Activated T-cell treated with anti-CD3 and anti-CD28 coated beads, Interleukin-2, amount 50 U/mL, for 24 hours (primary cell): ENCODE measurements at regions not wholly inside any gene's neighbourhood (a gene's known extent, or its start where the extent isn't known, plus 50 kb on each side); places are given as distances from the start of the nearest gene placed in this dataset.
A peak's percentile ranks its signal among the peaks of the same experiment; 100 is the strongest.
"Not testable (repeated sequence)": the region's sequence is repeated elsewhere in the genome, so short reads cannot be mapped to it uniquely, and the experiment has no call there.

Experiments used
- DNase-seq: peaks from one replicate; pipeline ENCODE4 v3.0.0-alpha.2; 2020
- H3K27ac Mint-ChIP-seq: 2 replicates; pipeline ENCODE4 v1.8.0; 2020; ENCODE audit warnings: mild to moderate bottlenecking, mixed read lengths
- H3K27me3 Mint-ChIP-seq: 2 replicates; pipeline ENCODE4 v1.8.0; 2020; ENCODE audit warnings: mixed read lengths
- H3K36me3 Mint-ChIP-seq: 2 replicates; pipeline ENCODE4 v1.8.0; 2020; ENCODE audit warnings: low read depth, mixed read lengths
- H3K4me1 Mint-ChIP-seq: 2 replicates; pipeline ENCODE4 v1.8.0; 2020; ENCODE audit warnings: low read depth, mixed read lengths
- H3K4me3 Mint-ChIP-seq: 2 replicates; pipeline ENCODE4 v1.8.0; 2020; ENCODE audit warnings: mild to moderate bottlenecking, moderate library complexity, mixed read lengths
- H3K9me3 Mint-ChIP-seq: 2 replicates; pipeline ENCODE4 v1.8.0; 2020; ENCODE audit warnings: mixed read lengths

GRCh38 chr14:53380052-53380866 lies 227.1 kb upstream of the DDHD1 start:
- no peaks in the 10 kb centered on the region for H3K27me3 Mint-ChIP-seq
- H3K4me1 Mint-ChIP-seq: peaks cover 15% of the 10 kb centered on the region
- no peaks in the 10 kb centered on the region for H3K9me3 Mint-ChIP-seq
- no peak overlapping the region for H3K4me3 Mint-ChIP-seq
- DNase-seq: no peak
- H3K27ac Mint-ChIP-seq: peak overlapping the region; percentile 5
- H3K36me3 Mint-ChIP-seq: no peaks in the 10 kb centered on the region

DNA sequence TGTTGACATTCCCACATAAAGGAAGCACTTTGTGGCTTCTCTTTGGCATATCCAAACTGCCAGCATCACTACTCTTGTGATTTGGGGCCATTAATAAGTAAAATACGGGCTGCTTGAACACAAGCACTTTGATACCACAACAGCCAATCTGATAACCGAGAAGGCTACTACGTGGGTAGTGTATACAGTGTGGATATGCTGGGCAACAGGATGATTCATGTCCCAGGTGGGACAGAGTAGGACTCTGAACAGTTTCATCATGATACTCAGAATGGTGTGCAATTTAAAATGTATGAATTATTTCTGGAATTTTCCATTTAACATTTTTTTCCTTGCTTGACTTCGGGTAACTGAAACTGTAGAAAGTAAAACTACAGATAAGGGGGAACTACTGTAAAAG lies 225.0 kb upstream of the DDHD1 start:
- no peak for DNase-seq
- no peaks in the 10 kb centered on the region for H3K27me3 Mint-ChIP-seq
- H3K27ac Mint-ChIP-seq: no peak overlapping the region
- no peak overlapping the region for H3K4me3 Mint-ChIP-seq
- H3K4me1 Mint-ChIP-seq: peaks cover 15% of the 10 kb centered on the region
- no peaks in the 10 kb centered on the region for H3K9me3 Mint-ChIP-seq
- H3K36me3 Mint-ChIP-seq: no peaks in the 10 kb centered on the region

GRCh38 chr14:53376064-53376463 lies 222.9 kb upstream of the DDHD1 start:
- H3K36me3 Mint-ChIP-seq: no peaks in the 10 kb centered on the region
- no peaks in the 10 kb centered on the region for H3K9me3 Mint-ChIP-seq
- no peak overlapping the region for H3K27ac Mint-ChIP-seq
- no peaks in the 10 kb centered on the region for H3K27me3 Mint-ChIP-seq
- H3K4me3 Mint-ChIP-seq: no peak overlapping the region
- H3K4me1 Mint-ChIP-seq: peaks cover 11% of the 10 kb centered on the region
- DNase-seq: no peak

DNA sequence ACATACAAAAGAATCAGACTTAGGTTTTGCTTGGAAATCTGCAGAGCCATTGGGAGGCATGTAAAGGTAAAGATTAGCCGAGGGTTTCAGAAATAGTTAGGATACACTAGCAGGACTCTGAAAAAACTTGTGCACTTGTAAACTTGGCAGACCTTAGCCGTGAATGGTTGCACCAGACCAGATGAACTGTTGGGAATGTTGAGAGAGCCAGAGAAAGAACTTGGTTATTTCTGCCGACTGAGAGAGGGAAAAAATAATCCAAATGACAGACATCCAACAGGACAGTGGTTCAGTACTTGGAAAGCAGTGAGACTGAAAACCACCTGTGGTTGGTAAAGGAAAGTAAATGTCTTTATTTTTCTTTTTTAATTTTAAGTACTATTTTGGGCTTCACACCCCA lies 222.5 kb upstream of the DDHD1 start:
- no peak overlapping the region for H3K27ac Mint-ChIP-seq
- no peaks in the 10 kb centered on the region for H3K9me3 Mint-ChIP-seq
- H3K4me3 Mint-ChIP-seq: no peak overlapping the region
- no peaks in the 10 kb centered on the region for H3K36me3 Mint-ChIP-seq
- H3K27me3 Mint-ChIP-seq: no peaks in the 10 kb centered on the region
- peaks cover 6% of the 10 kb centered on the region for H3K4me1 Mint-ChIP-seq
- DNase-seq: no peak

DNA sequence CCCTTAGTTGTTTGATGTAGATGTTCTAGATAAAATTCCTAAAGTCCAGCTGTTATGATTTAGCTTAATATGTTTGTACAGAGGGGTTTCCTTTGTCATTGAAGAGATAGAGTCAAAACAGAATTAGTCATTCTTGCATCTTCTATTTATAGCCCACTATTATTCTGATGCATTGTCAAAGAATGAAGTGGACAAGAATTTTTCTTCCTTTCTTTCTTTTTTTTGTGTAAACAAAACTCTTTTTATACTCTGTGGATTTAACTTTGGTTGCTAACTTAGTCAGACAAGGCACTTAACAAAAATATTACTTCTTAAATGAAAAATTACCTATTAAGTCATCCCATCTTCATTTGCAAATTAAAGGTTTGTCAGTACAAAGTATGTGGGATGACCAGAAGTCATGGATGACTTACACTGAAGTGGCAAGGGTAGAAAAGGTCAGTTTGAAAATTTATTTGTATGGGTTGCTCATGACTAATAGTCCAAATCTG lies 215.6 kb upstream of the DDHD1 start:
- no peak for DNase-seq
- Mint-ChIP-seq H3K9me3 (no peaks in the 10 kb centered on the region), H3K27ac (no peak overlapping the region), H3K4me1 (no peaks in the 10 kb centered on the region), H3K36me3 (no peaks in the 10 kb centered on the region), H3K27me3 (no peaks in the 10 kb centered on the region), H3K4me3 (no peak overlapping the region)

DNA sequence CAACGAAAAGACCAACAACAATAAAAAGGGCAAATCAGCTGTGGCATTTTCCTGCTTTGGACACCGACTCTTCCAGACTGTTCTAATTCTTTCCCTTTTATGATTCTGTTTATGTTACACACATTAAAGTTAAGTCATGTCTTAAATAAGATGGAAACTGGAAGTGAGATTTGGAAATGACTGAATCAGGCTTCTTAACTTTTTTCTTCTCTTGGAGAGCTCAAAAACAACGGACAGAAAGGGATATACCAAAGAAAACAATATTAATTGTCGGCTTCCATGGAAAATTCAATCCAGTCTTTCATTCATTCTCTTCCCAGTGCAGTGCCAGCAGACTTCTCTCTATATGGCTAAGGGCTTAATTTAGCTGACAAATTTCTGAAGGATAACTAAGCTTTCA lies 214.9 kb upstream of the DDHD1 start:
- Mint-ChIP-seq H3K36me3 (no peaks in the 10 kb centered on the region), H3K27ac (no peak overlapping the region), H3K4me3 (no peak overlapping the region), H3K27me3 (no peaks in the 10 kb centered on the region), H3K9me3 (peaks cover under 1% of the 10 kb centered on the region), H3K4me1 (no peaks in the 10 kb centered on the region)
- DNase-seq: no peak

DNA sequence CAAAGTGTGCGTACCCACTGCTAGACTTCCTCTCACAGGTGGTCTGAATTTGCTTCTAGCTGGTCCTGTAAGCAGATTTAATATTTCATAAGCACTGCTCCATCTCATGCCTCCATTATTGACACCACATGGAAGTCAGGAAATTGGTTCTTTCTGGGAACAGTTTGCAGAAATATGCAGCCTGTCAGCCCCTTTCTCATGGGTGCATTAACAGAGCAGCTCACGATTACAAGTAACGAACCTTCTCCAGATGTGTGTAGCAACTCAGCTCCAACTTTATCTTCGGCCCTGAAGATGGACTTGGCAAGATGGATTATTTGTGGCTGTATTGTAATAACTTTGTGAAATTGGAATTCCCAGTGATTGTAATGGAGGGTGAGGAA lies 214.5 kb upstream of the DDHD1 start:
- no peak overlapping the region for H3K4me3 Mint-ChIP-seq
- H3K9me3 Mint-ChIP-seq: peaks cover 3% of the 10 kb centered on the region
- no peak for DNase-seq
- H3K4me1 Mint-ChIP-seq: no peaks in the 10 kb centered on the region
- no peaks in the 10 kb centered on the region for H3K36me3 Mint-ChIP-seq
- H3K27me3 Mint-ChIP-seq: no peaks in the 10 kb centered on the region
- H3K27ac Mint-ChIP-seq: no peak overlapping the region

DNA sequence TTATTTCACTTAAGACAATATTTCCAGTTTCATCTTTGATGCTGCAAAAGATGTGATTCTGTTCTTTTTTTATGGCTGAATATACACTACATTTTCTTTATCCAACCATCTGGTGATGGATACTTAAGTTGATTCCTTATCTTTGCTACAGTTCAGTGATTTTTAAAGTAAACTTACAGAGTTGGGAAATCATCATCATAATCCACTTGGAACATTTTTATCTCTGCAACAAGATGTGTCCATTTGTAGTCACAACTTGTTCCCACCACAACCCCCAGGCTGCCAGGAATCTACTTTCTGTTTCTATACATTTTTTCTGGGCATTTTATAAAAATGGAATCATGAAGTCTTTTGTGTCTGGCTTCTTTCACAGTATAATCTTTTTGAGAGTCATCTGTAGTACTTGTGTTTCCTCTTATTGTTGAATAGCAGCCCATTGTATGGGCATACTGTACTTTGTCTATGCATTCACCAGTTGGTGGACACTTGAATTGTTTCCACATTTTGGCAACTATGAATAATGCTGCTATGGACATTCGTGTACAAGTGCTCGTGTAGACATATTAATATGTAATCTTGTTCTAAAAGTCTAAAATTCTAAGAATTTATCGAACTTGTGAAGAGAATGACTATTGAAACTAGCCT lies 212.5 kb upstream of the DDHD1 start:
- H3K4me1 Mint-ChIP-seq: no peaks in the 10 kb centered on the region
- DNase-seq: no peak
- H3K27me3 Mint-ChIP-seq: no peaks in the 10 kb centered on the region
- H3K9me3 Mint-ChIP-seq: peaks cover 5% of the 10 kb centered on the region
- no peak overlapping the region for H3K27ac Mint-ChIP-seq
- H3K4me3 Mint-ChIP-seq: no peak overlapping the region
- H3K36me3 Mint-ChIP-seq: no peaks in the 10 kb centered on the region

DNA sequence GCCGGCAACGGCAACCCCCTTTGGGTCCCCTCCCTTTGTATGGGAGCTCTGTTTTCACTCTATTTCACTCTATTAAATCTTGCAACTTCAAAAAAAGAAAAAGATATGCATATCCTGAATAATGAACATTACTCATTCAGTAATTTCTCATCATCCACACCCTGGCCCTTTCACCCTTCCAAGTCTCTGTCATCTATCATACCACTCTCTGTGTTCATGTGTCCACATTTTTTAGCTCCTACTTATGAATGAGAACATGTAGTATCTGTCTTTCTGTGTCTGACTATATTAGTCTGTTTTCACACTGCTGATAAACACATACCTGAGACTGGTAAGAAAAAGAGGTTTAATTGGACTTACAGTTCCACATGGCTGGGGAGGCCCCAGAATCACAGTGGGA lies 209.8 kb upstream of the DDHD1 start:
- not testable (repeated sequence) for H3K27ac Mint-ChIP-seq, H3K4me1 Mint-ChIP-seq, H3K9me3 Mint-ChIP-seq, H3K4me3 Mint-ChIP-seq, H3K27me3 Mint-ChIP-seq, H3K36me3 Mint-ChIP-seq, DNase-seq

- Mint-ChIP-seq H3K27ac (no peak overlapping the region), H3K4me1 (no peaks in the 10 kb centered on the region), H3K36me3 (no peaks in the 10 kb centered on the region), H3K9me3 (peaks cover 5% of the 10 kb centered on the region), H3K4me3 (no peak overlapping the region), H3K27me3 (no peaks in the 10 kb centered on the region)
- DNase-seq: no peak
Observed at GRCh38 chr14:53360829-53361228, 207.7 kb upstream of the DDHD1 start.

GRCh38 chr14:53358166-53358565 lies 205.0 kb upstream of the DDHD1 start:
- H3K27me3 Mint-ChIP-seq: no peaks in the 10 kb centered on the region
- no peak for DNase-seq
- H3K4me1 Mint-ChIP-seq: peaks cover 1% of the 10 kb centered on the region
- H3K27ac Mint-ChIP-seq: no peak overlapping the region
- H3K36me3 Mint-ChIP-seq: no peaks in the 10 kb centered on the region
- H3K9me3 Mint-ChIP-seq: peaks cover 5% of the 10 kb centered on the region
- no peak overlapping the region for H3K4me3 Mint-ChIP-seq

DNA sequence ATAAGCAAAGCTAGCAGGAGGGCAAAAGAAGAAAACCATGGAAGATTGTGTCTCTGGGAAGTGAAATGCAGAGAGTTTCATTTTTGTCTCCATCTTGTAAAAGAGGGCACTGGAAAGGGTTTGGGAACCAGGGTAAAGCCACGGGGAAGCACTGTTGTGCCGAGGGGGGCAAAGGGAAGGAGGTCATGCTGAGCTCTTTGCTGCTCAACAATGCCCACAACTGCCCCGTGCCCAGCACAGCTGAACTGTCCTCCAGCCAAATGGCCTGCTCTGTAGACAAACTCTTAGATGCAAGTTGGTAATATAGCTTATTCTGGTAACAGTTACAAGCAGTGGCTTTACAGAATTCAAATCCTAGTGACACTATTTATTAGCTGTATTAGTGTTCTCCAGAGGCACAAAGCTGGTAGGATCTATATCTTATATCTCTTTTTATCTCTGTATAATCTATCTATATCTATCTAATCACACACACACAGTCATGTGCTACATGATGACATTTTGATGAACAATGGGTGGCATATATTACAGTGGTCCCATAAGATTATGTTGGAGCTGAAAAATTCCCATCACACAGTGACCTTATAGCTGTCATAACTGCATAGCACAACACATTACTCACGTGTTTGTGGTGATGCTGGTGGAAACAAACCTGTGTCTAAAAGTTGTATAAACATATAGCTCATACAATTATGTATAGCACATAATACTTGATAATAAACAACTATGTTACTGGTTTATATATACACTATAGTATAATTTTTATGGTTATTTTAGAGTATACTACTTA lies 203.4 kb upstream of the DDHD1 start:
- no peaks in the 10 kb centered on the region for H3K27me3 Mint-ChIP-seq
- no peak overlapping the region for H3K27ac Mint-ChIP-seq
- H3K9me3 Mint-ChIP-seq: no peaks in the 10 kb centered on the region
- no peak for DNase-seq
- no peak overlapping the region for H3K4me3 Mint-ChIP-seq
- no peaks in the 10 kb centered on the region for H3K36me3 Mint-ChIP-seq
- peaks cover 1% of the 10 kb centered on the region for H3K4me1 Mint-ChIP-seq

DNA sequence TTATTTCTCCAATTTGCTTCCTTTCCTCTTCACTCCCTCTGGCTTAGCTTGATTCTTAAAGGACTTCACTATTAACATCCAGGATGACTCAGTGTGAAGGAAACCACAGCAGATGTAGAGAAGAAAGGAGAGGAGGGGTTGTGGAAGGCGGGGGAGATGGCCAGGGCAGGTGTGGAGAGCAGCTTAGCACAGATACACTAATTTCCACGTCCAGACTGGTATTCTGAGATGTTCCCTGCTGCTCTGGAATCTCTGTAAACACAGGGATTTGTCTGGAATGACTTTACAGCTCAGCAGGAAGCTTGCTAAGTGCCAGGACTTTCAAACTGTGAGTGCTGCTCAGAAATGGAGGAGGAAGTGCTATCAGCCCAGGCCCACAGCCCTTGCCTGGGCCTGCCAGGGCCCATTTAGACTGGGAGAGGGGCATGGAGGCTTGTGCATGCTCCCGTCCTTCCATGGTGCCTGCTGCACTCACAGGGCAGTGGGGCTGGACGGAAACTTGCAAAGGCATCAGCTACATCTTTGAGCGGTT lies 202.5 kb upstream of the DDHD1 start:
- DNase-seq: no peak

GRCh38 chr14:53354336-53354735 lies 201.2 kb upstream of the DDHD1 start:
- Mint-ChIP-seq H3K36me3 (no peaks in the 10 kb centered on the region), H3K27me3 (no peaks in the 10 kb centered on the region), H3K9me3 (no peaks in the 10 kb centered on the region), H3K4me1 (peaks cover 1% of the 10 kb centered on the region), H3K4me3 (no peak overlapping the region), H3K27ac (no peak overlapping the region)
- DNase-seq: no peak

More for the DNA sequence above, 202.5 kb upstream of the DDHD1 start:
- peaks cover 1% of the 10 kb centered on the region for H3K4me1 Mint-ChIP-seq
- H3K9me3 Mint-ChIP-seq: no peaks in the 10 kb centered on the region
- no peaks in the 10 kb centered on the region for H3K27me3 Mint-ChIP-seq
- H3K36me3 Mint-ChIP-seq: no peaks in the 10 kb centered on the region
- no peak overlapping the region for H3K4me3 Mint-ChIP-seq
- no peak overlapping the region for H3K27ac Mint-ChIP-seq
